Choroid plexus epithelial cell (primary cell): ENCODE measurements at regions not wholly inside any gene's neighbourhood (a gene's known extent, or its start where the extent isn't known, plus 50 kb on each side); places are given as distances from the start of the nearest gene placed in this dataset.

Experiments
- DNase-seq: peaks from one replicate; pipeline ENCODE4 v3.0.0-alpha.2; 2010; ENCODE audit warnings: low read depth
- H3K4me3 ChIP-seq: 2 replicates; pipeline ENCODE4 v1.5.1; 2011; ENCODE audit warnings: low read depth, mild to moderate bottlenecking, control low read depth, low read length, moderate library complexity
- CTCF ChIP-seq: conservative IDR thresholded peaks from 2 replicates; pipeline ENCODE4 v1.5.1; 2011; ENCODE audit warnings: low read depth, mild to moderate bottlenecking, control low read depth, inconsistent platforms, low read length, moderate library complexity

DNA sequence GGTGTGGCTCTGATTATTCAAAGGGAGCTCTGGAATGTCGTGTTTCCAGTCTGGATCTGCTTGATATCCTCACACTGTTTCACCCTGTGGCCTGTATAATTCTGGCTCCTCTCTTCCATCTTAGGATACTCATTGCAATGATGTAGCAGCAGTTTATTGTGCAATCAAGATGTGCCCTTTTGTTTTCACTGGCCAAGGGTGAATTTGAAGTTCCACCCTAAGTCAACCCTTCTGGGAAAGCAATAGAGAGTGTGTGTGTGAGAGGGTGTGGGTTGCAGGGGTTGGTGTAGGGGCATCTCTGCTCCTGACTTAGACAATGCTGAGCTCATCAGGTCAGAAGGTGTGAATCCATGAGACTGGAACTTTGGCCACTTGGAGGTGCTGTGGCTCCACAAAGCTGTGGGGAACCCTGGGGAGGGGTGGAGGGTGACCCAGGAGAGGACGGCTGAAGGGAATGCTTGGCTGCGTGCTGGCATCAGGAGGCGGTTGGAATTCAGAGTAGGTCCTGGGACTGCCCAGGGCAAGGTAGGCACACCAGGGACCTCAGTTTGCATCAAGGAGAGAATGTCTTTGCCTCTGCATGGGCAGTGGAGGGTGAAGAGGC is 118.0 kb upstream of the PRSS58 start:
- peak; percentile 25 for DNase-seq
- H3K4me3 ChIP-seq: no peak overlapping the region
- TF ChIP-seq CTCF: peak; percentile 33

DNA sequence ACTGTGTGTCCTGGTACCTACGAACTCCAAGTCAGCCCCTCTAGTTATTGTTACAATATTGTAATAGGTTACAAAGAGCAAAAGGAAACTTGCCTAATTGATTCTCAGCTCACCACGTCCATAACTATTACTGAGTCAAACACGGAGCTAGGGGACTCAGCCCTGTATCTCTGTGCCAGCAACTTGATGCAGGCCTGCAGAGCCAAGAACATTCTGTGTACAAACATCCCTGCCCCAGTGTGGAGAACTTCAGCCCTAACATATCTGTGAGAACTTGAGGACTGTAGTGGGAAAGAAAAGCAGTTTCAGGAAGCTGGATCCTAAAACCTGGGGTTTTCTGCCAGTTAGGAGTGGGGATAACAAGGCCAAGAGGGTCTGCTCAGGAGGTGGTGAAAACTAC is 114.9 kb upstream of the PRSS58 start:
- no peak for DNase-seq
- H3K4me3 ChIP-seq: no peak overlapping the region
- no peak for TF ChIP-seq CTCF

GRCh38 chr7:142371586-142372377 is 113.9 kb upstream of the PRSS58 start:
- no peak overlapping the region for H3K4me3 ChIP-seq
- DNase-seq: no peak
- TF ChIP-seq CTCF: no peak

GRCh38 chr7:142365410-142365842 is 107.6 kb upstream of the PRSS58 start:
- TF ChIP-seq CTCF: no peak
- no peak for DNase-seq
- no peak overlapping the region for H3K4me3 ChIP-seq

DNA sequence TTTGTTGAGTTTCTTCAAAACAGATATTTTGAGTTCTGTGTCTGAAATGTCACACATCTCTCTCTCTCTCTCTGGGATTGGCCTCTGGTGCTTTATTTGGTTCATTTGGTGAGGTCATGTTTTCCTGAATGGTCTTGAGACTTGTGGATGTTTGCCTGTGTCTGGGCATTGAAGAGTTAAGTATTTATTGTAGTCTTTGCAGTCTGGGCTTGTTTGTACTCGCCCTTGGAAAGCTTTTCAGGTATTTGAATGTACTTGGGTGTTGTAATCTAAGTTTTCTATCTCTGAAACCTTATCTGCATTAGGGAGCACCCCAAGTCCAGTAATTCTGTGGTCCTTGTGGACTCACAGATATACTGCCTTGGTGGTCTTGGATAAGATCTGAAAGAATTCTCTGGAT is 106.7 kb upstream of the PRSS58 start:
- no peak for DNase-seq
- TF ChIP-seq CTCF: no peak
- H3K4me3 ChIP-seq: no peak overlapping the region

GRCh38 chr7:142362349-142362748 is 104.5 kb upstream of the PRSS58 start:
- no peak for TF ChIP-seq CTCF
- H3K4me3 ChIP-seq: no peak overlapping the region
- no peak for DNase-seq

DNA sequence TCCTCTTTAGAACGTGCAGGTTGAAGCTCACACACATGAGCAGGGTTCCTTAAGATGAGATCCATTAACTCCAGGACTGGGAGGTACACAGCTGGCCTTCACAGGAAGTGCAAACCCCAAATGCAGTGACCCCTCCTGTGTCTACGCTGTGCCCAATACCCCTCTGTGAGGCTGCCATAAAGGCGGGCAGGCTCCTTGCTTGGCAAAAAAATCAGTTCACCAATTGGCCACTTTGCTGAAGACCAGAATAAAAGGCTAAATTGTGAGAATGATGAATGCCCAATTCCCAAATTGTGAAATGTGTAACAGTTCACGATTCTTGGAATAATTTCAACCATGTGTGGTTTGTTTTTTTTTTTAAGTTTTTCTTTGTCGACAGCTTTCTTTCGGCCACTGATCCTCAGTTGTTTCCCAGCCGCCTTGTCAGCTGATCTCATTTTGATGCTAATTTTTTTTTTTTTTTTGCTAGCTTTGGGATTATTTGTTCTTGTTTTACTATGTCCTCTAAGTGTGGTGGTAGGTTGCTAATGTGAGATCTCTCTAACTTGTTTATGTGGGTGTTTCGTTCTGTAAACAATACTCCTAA is 101.9 kb upstream of the PRSS58 start:
- no peak overlapping the region for H3K4me3 ChIP-seq
- TF ChIP-seq CTCF: no peak
- peak; percentile 35 for DNase-seq
